ENCODE measurements at regions not wholly inside any gene's neighbourhood (a gene's known extent, or its start where the extent isn't known, plus 50 kb on each side); places are given as distances from the start of the nearest gene placed in this dataset.

- TF ChIP-seq CTCF (IDR thresholded peaks at IDR 0.05) (no peak), POLR2A (IDR thresholded peaks at IDR 0.05) (no peak), POLR2AphosphoS5 (IDR thresholded peaks at IDR 0.05) (no peak)
Measured at GRCh38 chr6:33856655-33857054, 52.9 kb upstream of the MLN start.

All from breast epithelium (tissue), 3 donors.